Astrocyte of the cerebellum (primary cell): ENCODE measurements at regions not wholly inside any gene's neighbourhood (a gene's known extent, or its start where the extent isn't known, plus 50 kb on each side); places are given as distances from the start of the nearest gene placed in this dataset.

Experiments used
- DNase-seq: peaks from one replicate; pipeline ENCODE4 v3.0.0-alpha.2; 2011; ENCODE audit warnings: low read depth
- H3K4me3 ChIP-seq: 2 replicates; pipeline ENCODE4 v1.5.1; 2011; ENCODE audit warnings: mild to moderate bottlenecking, low read depth, low read length, moderate library complexity
- in situ Hi-C: cut with HindIII; loops from 2 replicates; pipeline ENCODE4 v1.10.0; 2017; ENCODE audit warnings: low sequenced_read_pairs
- TF ChIP-seq, protein P1 (sequence below): IDR thresholded peaks from 2 replicates; pipeline ENCODE4 v1.5.1; 2012; ENCODE audit warnings: low read length, low read depth, moderate library complexity, mild to moderate bottlenecking; ENCODE audit errors: missing control alignments

DNA sequence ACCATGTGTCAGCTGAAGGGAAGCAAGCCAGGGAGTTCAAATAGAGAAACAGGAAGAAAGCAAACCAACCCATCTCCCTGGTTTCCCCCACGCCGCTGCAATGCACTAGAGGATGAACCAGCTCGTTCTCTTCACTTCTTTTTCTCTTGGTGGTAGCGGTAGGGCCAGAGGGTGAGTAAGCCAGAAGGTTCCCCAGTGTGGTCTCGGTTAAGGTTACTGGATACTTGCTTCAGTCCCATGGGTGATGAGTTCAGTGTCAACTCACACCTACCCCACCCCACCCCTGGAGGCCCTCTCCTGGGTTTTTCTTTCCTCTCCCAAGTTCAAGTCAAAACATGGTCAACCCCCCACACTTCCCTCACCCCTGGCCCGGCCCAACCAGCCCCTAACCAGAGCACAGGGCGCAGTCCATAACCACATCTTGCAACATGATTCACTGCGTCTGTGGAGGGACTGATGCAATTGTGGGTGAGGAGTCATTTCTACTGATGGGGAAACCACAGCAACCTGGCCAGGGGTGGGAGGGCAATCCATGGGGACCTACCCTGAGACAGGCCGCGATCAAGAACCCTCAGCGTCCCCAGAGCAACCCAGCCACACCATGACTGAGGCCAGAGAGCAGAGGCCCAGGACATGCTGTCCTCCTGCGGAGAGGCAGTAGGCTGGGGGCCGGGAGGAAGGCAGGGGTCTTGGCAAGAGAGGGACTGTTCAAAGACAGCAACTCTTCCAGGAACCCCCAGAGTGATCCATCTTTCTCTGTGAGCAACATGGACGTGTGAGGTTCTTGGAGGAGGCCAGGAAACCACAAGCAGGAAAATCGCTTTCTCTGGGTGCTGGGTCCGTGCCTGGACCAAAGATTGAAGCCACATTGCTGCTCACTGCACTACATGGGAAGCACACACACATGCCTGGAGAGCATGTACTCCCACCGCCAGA, 276.6 kb downstream of the UACA start:
- in situ Hi-C loops, result no loop called here
- peak; percentile 90 for DNase-seq
- TF ChIP-seq, protein P1, sequence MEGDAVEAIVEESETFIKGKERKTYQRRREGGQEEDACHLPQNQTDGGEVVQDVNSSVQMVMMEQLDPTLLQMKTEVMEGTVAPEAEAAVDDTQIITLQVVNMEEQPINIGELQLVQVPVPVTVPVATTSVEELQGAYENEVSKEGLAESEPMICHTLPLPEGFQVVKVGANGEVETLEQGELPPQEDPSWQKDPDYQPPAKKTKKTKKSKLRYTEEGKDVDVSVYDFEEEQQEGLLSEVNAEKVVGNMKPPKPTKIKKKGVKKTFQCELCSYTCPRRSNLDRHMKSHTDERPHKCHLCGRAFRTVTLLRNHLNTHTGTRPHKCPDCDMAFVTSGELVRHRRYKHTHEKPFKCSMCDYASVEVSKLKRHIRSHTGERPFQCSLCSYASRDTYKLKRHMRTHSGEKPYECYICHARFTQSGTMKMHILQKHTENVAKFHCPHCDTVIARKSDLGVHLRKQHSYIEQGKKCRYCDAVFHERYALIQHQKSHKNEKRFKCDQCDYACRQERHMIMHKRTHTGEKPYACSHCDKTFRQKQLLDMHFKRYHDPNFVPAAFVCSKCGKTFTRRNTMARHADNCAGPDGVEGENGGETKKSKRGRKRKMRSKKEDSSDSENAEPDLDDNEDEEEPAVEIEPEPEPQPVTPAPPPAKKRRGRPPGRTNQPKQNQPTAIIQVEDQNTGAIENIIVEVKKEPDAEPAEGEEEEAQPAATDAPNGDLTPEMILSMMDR, result no peak
- H3K4me3 ChIP-seq, result no peak overlapping the region

DNA sequence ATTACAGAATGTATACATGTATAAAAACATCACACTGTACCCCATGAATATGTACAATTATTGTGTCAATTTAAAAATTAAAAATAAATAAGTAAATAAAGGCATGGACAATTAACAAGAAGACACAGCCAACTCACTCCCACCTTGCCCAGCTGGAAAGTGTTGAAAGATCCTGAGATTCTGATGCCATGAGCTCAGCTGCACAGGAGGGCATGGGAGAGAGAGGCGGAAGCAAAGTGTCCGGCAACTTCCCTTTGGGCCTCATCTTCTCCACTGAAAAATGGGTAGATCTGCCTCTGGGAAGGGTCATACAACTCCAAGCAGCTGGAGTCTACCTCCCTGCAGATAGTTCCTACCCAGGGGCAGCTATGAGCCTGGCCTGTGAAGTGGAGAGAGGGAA, 277.3 kb downstream of the UACA start:
- DNase-seq, result no peak
- in situ Hi-C loops, result no loop called here
- H3K4me3 ChIP-seq, result no peak overlapping the region
- TF ChIP-seq, protein P1, result no peak

GRCh38 chr15:70484993-70485392, 278.4 kb downstream of the UACA start:
- no peak overlapping the region for H3K4me3 ChIP-seq
- DNase-seq, result no peak
- TF ChIP-seq, protein P1, result no peak
- in situ Hi-C loops, result no loop called here

DNA sequence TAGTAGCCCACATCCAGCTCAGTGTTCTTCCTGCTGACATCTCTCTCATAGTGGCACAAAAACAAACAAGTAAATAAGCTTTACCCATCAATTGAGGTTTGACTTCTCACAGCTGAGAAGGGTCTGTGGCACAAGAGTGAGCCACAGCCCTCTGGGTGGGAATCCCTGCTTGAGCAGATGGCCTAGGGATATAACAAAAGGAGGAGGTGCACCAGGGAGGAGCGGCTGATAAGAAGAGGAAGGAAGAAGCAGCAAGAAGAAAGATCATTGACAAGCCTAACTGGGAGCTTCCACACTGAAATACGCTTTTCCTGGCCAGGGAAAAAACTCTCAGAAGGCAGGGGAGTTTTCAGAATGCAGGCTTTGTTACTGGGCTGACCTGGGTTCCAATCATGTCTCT, 279.8 kb downstream of the UACA start:
- TF ChIP-seq, protein P1, result no peak
- H3K4me3 ChIP-seq, result no peak overlapping the region
- in situ Hi-C loops, result no loop called here
- no peak for DNase-seq

DNA sequence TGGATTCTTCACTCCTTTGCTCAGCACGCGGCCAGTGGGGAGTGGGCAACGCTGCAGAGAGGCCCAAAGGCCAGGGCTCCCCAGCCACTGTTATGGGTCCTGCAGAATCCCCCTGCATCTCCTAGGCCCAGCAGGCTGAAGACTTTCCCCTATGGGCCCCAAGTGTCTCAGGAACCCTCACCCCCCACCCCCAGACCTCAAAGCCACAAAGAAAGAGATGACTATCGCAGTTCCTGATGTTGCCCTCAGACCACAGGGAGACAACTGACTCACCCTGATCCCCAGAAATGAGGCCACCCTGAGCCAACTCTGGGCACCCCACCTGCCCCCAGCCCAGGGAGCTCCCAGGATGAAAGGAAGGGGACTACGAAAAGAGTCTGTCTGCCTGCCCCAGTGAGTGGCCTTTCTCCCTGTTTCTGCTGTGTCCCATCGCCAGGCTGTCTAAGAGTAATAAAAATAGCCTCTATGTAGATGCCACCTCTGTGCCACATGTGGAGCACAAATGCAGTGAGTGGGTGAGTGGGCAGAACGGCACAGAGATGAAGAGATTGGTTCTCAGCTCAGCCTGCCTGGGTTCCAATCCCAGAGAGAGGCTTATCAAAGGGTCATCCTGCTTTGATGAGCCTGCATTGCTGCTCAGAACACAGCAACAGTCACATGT, 283.0 kb downstream of the UACA start:
- DNase-seq, result no peak
- in situ Hi-C loops, result no loop called here
- H3K4me3 ChIP-seq, result no peak overlapping the region
- TF ChIP-seq, protein P1, result no peak

DNA sequence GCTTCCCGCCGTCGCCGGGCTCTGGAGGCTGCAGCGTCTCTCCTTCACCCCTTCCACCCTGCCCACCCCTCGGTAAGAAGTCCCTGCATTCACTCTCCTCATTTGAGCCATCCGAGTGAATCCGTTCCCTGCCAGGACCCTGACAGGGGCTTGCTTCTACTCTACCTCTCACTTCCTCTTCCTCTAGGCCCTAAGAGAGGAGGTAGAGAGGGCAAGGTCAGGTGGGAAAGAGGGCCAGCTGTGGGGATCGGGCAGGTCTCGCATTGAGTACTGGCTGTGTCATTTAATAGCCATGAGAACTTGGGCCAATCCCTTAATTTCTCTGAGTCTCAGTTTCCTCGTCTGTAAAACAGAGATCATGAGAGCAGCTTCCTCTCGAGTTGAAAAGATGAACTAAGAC, 283.6 kb downstream of the UACA start:
- TF ChIP-seq, protein P1, result no peak
- H3K4me3 ChIP-seq, result no peak overlapping the region
- in situ Hi-C loops, result no loop called here
- no peak for DNase-seq
